ENCODE measurements at regions not wholly inside any gene's neighbourhood (a gene's known extent, or its start where the extent isn't known, plus 50 kb on each side); places are given as distances from the start of the nearest gene placed in this dataset.

DNA sequence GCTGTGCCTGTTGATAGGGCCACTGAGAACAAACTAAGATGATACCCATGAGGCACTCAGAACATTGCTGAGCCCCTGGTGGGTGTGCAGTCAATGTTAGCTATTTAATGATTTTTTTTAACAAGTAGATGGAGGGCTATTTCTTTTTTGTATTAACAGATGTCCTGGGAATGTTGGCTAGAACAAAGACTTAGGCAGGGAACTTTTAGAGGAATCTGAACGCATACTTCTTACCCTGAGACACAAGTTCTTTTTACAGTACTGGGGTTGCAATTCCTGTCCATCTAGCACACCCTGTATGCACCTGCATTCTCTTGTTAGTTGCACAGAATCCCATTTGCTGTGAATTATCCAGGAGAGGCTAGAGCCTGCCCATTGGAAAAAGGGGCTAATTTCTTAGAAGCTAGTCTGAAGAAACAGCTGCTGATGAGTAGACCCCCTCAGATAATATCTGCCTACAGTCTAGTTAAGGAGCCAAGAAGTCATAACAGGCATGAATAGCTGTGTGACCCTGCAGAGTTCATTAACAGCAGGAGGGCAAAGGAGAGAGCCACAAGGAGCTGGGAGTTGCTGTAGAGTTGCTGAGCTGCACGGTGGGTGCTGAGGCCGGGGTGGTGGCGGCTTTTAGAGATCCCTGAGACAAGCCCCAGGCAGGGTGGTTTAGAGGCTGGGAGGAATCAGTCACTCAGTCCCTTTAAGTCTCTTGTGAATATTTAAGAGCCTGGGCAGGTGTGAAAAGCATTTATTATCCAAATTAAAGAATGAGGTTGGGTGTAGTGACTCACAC is 103.7 kb upstream of the FZD8 start:
- Histone ChIP-seq H3K9me2 (ENCODE audit: insufficient read depth) (no peaks in the 10 kb centered on the region), H3K27ac (ENCODE audit: low read depth, low read length) (no peak overlapping the region), H3K36me3 (ENCODE audit: control insufficient read depth in 1 of 2, insufficient read depth in 2 of 2, low read length in 2 of 2) (no peaks in the 10 kb centered on the region), H3K9ac (ENCODE audit: low read length) (no peak overlapping the region), H2AFZ (ENCODE audit: low read depth, low read length, poor library complexity, severe bottlenecking) (no peak overlapping the region), H3K4me3 (replicated peaks in 1 of 2; ENCODE audit: low read depth in 1 of 2, low read length in 2 of 2) (no peak overlapping the region), H4K20me1 (ENCODE audit: insufficient read depth) (no peaks in the 10 kb centered on the region), H3K27me3 (ENCODE audit: insufficient read depth, low read length) (no peaks in the 10 kb centered on the region), H3K9me3 (ENCODE audit: control insufficient read depth in 1 of 2, insufficient read depth in 1 of 2, low read depth in 1 of 2, low read length in 2 of 2) (no peaks in the 10 kb centered on the region), H3K4me1 (ENCODE audit: control insufficient read depth in 1 of 2, insufficient read depth in 2 of 2, low read length in 2 of 2) (no peaks in the 10 kb centered on the region), H3K4me2 (ENCODE audit: low read length) (no peak overlapping the region), H3K79me2 (ENCODE audit: insufficient read depth, low read length) (no peaks in the 10 kb centered on the region)
- BruUV-seq (replicated peaks), result no TSS peak
- RAD21 ChIA-PET (ENCODE audit: low non-redundant PET in 1 of 2, low total read pairs in 2 of 2, uncharacterized antibody in 2 of 2, unreplicated experiment in 2 of 2), result no interaction called here
- CTCF ChIA-PET, result no interaction called here
- intact Hi-C loops (cut with micrococcal nuclease), result no loop called here
- no peak for TF ChIP-seq CEBPB (IDR thresholded peaks at IDR 0.05; ENCODE audit: low read depth)
- TF ChIP-seq, protein P1, sequence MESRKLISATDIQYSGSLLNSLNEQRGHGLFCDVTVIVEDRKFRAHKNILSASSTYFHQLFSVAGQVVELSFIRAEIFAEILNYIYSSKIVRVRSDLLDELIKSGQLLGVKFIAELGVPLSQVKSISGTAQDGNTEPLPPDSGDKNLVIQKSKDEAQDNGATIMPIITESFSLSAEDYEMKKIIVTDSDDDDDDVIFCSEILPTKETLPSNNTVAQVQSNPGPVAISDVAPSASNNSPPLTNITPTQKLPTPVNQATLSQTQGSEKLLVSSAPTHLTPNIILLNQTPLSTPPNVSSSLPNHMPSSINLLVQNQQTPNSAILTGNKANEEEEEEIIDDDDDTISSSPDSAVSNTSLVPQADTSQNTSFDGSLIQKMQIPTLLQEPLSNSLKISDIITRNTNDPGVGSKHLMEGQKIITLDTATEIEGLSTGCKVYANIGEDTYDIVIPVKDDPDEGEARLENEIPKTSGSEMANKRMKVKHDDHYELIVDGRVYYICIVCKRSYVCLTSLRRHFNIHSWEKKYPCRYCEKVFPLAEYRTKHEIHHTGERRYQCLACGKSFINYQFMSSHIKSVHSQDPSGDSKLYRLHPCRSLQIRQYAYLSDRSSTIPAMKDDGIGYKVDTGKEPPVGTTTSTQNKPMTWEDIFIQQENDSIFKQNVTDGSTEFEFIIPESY (IDR thresholded peaks at IDR 0.05; ENCODE audit: extremely low read depth, insufficient replicate concordance, low read length), result no peak
- TF ChIP-seq YY1 (IDR thresholded peaks at IDR 0.05; ENCODE audit: extremely low read depth, insufficient replicate concordance, low read depth, low read length), result no peak
- TF ChIP-seq ELF1 (IDR thresholded peaks at IDR 0.05; ENCODE audit: borderline replicate concordance, low read depth), result no peak
- TF ChIP-seq, protein P2, sequence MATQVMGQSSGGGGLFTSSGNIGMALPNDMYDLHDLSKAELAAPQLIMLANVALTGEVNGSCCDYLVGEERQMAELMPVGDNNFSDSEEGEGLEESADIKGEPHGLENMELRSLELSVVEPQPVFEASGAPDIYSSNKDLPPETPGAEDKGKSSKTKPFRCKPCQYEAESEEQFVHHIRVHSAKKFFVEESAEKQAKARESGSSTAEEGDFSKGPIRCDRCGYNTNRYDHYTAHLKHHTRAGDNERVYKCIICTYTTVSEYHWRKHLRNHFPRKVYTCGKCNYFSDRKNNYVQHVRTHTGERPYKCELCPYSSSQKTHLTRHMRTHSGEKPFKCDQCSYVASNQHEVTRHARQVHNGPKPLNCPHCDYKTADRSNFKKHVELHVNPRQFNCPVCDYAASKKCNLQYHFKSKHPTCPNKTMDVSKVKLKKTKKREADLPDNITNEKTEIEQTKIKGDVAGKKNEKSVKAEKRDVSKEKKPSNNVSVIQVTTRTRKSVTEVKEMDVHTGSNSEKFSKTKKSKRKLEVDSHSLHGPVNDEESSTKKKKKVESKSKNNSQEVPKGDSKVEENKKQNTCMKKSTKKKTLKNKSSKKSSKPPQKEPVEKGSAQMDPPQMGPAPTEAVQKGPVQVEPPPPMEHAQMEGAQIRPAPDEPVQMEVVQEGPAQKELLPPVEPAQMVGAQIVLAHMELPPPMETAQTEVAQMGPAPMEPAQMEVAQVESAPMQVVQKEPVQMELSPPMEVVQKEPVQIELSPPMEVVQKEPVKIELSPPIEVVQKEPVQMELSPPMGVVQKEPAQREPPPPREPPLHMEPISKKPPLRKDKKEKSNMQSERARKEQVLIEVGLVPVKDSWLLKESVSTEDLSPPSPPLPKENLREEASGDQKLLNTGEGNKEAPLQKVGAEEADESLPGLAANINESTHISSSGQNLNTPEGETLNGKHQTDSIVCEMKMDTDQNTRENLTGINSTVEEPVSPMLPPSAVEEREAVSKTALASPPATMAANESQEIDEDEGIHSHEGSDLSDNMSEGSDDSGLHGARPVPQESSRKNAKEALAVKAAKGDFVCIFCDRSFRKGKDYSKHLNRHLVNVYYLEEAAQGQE (IDR thresholded peaks at IDR 0.05; ENCODE audit: low read depth), result no peak
- TF ChIP-seq ZFX (IDR thresholded peaks at IDR 0.05), result no peak
- no peak for TF ChIP-seq RAD21 (IDR thresholded peaks at IDR 0.05; ENCODE audit: low read depth)
- TF ChIP-seq, protein P3, sequence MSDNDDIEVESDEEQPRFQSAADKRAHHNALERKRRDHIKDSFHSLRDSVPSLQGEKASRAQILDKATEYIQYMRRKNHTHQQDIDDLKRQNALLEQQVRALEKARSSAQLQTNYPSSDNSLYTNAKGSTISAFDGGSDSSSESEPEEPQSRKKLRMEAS (IDR thresholded peaks at IDR 0.05), result no peak
- no peak for TF ChIP-seq EZH2phosphoT487 (IDR thresholded peaks at IDR 0.05; ENCODE audit: borderline replicate concordance)
- TF ChIP-seq POLR2AphosphoS5 (IDR thresholded peaks at IDR 0.05; ENCODE audit: low read depth, low read length), result no peak
- TF ChIP-seq FOSL1 (IDR thresholded peaks at IDR 0.05; ENCODE audit: low read depth), result no peak
- TF ChIP-seq ZNF274 (IDR thresholded peaks at IDR 0.05; ENCODE audit: low read depth, low read length), result no peak
- POLR2A ChIA-PET, result no interaction called here
- DNase-seq (ENCODE audit: low read depth, low spot score), result no peak
- no peak for ATAC-seq
